ENCODE measurements at regions not wholly inside any gene's neighbourhood (a gene's known extent, or its start where the extent isn't known, plus 50 kb on each side); places are given as distances from the start of the nearest gene placed in this dataset.

DNA sequence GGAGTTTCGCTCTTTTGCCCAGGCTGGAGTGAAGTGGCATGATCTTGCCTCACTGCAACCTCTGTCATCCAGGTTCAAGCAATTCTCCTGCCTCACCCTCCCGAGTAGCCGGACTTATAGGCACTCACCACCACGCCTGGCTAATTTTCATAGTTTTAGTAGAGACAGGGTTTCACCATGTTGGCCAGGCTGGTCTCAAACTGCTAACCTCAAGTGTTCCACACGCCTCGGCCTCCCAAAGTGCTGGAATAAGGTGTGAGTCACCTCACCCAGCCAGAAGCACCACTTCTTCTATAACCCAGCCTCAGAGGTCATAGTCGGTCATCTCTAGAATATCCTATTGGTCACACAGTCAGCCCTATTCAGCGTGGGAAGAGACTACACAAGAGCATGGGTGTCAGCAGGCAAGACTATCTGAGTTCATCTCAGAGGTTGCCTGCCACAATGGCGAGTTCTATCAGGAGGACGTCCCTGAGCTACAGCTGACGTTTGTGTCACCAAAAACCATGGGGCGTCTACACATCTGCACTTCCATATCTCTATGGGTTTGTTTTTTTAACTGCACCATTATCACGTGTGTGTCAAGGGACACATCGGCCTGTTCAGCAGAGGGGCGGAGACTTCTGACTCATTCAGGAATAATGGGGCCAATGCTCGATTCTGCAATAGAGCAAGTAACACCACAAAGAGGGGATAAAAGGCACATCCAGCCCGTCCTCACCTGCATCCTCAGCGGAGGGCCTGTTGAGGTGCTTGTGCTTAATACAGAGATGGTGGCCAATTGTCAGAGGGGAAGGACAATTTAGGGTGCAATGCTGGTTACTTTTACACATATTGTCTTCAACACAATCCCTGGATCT, 256.3 kb upstream of the IRF2BP2 start:
- Mint-ChIP-seq H3K4me3 (ENCODE audit: unreplicated experiment) (no peak overlapping the region), H3K27ac (ENCODE audit: unreplicated experiment) (no peak overlapping the region), H3K27me3 (ENCODE audit: unreplicated experiment) (no peaks in the 10 kb centered on the region), H3K9me3 (ENCODE audit: unreplicated experiment) (peaks cover 7% of the 10 kb centered on the region), H3K36me3 (ENCODE audit: unreplicated experiment) (no peaks in the 10 kb centered on the region), H3K4me1 (ENCODE audit: unreplicated experiment) (peaks cover 15% of the 10 kb centered on the region)
- TF ChIP-seq, protein P1, sequence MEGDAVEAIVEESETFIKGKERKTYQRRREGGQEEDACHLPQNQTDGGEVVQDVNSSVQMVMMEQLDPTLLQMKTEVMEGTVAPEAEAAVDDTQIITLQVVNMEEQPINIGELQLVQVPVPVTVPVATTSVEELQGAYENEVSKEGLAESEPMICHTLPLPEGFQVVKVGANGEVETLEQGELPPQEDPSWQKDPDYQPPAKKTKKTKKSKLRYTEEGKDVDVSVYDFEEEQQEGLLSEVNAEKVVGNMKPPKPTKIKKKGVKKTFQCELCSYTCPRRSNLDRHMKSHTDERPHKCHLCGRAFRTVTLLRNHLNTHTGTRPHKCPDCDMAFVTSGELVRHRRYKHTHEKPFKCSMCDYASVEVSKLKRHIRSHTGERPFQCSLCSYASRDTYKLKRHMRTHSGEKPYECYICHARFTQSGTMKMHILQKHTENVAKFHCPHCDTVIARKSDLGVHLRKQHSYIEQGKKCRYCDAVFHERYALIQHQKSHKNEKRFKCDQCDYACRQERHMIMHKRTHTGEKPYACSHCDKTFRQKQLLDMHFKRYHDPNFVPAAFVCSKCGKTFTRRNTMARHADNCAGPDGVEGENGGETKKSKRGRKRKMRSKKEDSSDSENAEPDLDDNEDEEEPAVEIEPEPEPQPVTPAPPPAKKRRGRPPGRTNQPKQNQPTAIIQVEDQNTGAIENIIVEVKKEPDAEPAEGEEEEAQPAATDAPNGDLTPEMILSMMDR (IDR thresholded peaks at IDR 0.05), result no peak
- no peak for DNase-seq (ENCODE audit: extremely low spot score, unreplicated experiment)

DNA sequence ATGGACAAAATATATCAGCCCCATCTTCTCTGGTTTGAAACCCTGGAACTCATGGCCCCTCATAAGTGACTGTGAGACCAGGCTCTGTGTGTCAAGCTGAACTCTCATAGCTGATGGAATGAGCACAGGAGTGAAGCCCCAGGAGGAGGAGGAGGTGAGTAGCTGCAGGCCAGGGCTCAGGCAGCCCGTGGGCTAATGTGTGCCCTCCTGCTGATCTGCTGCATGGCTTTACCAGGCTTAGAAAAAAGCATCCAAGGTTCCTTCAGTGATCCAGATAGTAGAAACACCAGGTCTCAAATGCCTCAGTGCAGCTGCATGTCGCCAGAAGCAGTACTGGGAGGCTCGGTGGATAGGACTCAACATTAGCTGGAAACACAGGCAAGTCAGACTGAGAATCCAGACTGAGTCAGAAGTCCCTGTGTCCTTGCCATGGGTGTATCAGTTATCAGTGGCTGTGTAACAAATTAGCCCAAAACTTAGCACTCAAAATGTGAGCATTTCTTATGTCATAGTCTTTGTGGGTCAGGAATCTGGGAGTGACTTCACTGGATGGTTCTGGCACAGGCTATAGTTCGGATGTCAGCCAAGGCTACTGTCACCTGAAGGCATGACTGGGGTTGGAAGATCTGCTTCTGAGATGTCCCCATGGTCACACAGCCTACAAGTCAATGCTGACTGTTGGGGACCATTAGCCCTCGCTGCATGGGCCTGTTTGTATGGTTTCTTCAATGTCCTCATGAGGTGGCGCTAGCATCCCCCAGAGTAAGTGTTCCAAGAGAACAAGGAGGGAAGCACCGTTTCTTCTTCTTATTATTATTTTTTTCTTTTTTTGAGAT, 255.4 kb upstream of the IRF2BP2 start:
- H3K27me3 Mint-ChIP-seq (ENCODE audit: unreplicated experiment), result no peaks in the 10 kb centered on the region
- no peaks in the 10 kb centered on the region for H3K36me3 Mint-ChIP-seq (ENCODE audit: unreplicated experiment)
- TF ChIP-seq, protein P1 (IDR thresholded peaks at IDR 0.05), result no peak
- peaks cover 11% of the 10 kb centered on the region for H3K9me3 Mint-ChIP-seq (ENCODE audit: unreplicated experiment)
- DNase-seq (ENCODE audit: extremely low spot score, unreplicated experiment), result no peak
- H3K27ac Mint-ChIP-seq (ENCODE audit: unreplicated experiment), result no peak overlapping the region
- peaks cover 15% of the 10 kb centered on the region for H3K4me1 Mint-ChIP-seq (ENCODE audit: unreplicated experiment)
- no peak overlapping the region for H3K4me3 Mint-ChIP-seq (ENCODE audit: unreplicated experiment)

DNA sequence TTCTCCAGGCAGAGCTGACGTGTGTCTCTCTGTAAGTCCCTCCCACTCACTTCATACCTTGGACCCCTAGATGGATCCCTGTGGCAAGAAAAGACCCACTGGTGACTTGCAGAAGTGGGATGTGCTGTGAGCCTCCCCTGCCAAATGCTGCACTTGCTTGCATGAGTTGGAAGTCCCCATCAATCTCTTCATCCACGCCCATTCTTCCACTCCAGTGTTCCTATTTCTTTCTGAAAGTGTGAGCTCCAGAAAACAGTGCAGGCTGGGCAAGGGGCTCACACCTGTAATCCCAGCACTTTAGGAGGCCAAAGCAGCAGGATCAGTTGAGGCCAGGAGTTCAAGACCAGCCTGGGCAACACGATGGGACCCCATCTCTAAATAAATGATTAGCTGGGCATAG, 254.1 kb upstream of the IRF2BP2 start:
- DNase-seq (ENCODE audit: extremely low spot score, unreplicated experiment), result no peak
- no peak overlapping the region for H3K4me3 Mint-ChIP-seq (ENCODE audit: unreplicated experiment)
- TF ChIP-seq, protein P1 (IDR thresholded peaks at IDR 0.05), result no peak
- H3K9me3 Mint-ChIP-seq (ENCODE audit: unreplicated experiment), result peaks cover 11% of the 10 kb centered on the region
- no peak overlapping the region for H3K27ac Mint-ChIP-seq (ENCODE audit: unreplicated experiment)
- peaks cover 15% of the 10 kb centered on the region for H3K4me1 Mint-ChIP-seq (ENCODE audit: unreplicated experiment)
- H3K36me3 Mint-ChIP-seq (ENCODE audit: unreplicated experiment), result no peaks in the 10 kb centered on the region
- H3K27me3 Mint-ChIP-seq (ENCODE audit: unreplicated experiment), result no peaks in the 10 kb centered on the region

DNA sequence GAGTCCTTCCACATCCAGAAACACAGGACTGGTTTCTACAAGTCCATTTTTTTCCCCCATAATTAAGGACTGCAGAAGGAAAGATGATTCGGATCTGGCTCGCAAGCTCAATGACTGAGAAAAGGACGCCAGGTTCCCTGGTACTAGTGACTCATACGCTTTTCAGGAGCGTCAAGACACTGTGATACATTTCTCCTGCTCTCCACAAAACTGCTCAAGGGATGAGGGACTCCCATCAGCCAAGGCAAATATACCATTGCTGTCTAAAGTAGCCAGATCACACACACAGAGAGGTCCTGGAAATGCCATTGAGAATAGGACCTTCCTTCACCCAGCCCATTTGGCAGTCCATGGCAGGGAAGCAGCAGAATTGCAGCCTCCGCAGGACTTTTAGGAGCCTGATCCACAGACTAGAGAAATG, 253.6 kb upstream of the IRF2BP2 start:
- H3K4me3 Mint-ChIP-seq (ENCODE audit: unreplicated experiment), result no peak overlapping the region
- TF ChIP-seq, protein P1 (IDR thresholded peaks at IDR 0.05), result no peak
- peaks cover 11% of the 10 kb centered on the region for H3K9me3 Mint-ChIP-seq (ENCODE audit: unreplicated experiment)
- no peaks in the 10 kb centered on the region for H3K36me3 Mint-ChIP-seq (ENCODE audit: unreplicated experiment)
- no peak overlapping the region for H3K27ac Mint-ChIP-seq (ENCODE audit: unreplicated experiment)
- H3K27me3 Mint-ChIP-seq (ENCODE audit: unreplicated experiment), result no peaks in the 10 kb centered on the region
- H3K4me1 Mint-ChIP-seq (ENCODE audit: unreplicated experiment), result peaks cover 15% of the 10 kb centered on the region
- DNase-seq (ENCODE audit: extremely low spot score, unreplicated experiment), result no peak

Measured in osteocyte (in vitro differentiated cells).